HG03139 (cell line): ENCODE measurements at regions not wholly inside any gene's neighbourhood (a gene's known extent, or its start where the extent isn't known, plus 50 kb on each side); places are given as distances from the start of the nearest gene placed in this dataset.

Experiments
- ATAC-seq: cut with Tn5 transposase; IDR thresholded peaks from one replicate; pipeline ENCODE4 v1.9.1; 2021; ENCODE audit not compliant: unreplicated experiment

DNA sequence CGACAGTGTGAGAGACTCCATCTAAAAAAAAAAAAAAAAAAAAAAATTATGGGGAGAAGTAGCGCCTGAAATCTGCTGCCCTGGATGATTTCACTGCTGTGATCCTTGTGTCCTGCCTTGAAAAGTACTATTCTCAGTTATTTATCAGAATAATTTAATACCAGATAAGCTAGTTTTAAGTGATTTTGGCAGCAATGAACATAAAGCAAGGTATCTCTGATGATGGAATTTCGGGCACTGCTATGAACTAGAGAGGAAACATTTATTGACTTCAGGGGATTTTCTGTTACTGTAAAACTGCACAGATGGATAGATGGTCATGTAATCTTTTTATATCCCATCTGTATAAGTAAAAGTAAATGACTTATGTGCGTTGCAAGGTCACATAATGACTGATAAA lies 619.1 kb upstream of the ANKRD30A start:
- no peak for ATAC-seq

DNA sequence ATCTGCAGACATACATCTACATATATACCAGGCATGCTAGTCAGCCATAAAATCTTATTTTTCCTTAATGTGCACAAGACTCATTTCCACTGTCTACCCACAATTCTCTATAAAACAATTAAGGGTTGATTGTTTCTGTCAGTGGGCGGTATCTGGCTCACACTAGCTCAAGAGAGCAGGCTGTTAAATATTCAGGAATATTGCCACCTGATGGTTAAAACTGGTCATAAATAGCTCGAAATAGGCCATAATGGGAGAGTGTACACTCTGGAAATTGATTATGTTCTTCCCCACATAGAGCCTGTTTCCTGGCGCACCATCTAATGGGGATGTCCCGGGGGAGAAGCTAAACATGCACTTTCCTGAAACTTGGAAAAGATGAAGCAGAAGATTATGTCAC lies 620.6 kb upstream of the ANKRD30A start:
- ATAC-seq: no peak

DNA sequence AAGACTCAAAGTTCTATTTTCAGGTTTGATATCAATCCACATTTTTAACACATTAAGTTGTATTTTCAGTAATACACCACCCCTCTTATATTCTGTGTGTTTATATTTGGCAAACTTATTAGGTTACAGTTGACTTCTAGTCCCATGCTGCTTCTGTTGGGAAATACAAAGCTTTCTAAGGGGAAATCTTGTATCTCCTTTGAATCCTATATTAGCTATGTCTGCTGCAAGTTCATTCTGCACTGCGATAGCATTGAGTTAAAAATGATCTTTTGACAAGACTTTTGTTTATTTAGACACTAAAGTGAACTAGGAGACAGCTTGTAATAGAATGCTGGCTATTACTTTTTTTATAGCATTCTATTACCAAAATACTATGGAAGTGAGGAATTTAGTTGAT lies 625.1 kb upstream of the ANKRD30A start:
- no peak for ATAC-seq

DNA sequence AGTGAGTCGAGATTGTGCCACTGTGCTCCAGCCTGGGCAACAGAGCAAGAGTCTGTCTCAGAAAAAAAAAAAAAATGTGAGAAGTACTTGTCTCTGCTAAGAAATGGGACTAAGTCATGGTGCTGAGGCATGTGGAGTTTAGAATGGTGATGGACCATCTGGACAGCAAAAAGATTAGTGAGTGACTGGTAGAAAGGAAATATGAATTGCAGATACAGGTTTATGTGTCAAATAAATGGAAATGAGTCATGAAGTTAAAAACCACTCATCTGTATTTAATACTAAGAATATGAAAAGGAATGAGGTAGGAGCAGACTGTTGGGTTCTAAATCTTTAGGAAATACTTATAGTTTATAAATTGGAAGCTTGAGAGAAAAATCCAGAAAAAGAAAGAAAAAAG lies 625.7 kb upstream of the ANKRD30A start:
- no peak for ATAC-seq

DNA sequence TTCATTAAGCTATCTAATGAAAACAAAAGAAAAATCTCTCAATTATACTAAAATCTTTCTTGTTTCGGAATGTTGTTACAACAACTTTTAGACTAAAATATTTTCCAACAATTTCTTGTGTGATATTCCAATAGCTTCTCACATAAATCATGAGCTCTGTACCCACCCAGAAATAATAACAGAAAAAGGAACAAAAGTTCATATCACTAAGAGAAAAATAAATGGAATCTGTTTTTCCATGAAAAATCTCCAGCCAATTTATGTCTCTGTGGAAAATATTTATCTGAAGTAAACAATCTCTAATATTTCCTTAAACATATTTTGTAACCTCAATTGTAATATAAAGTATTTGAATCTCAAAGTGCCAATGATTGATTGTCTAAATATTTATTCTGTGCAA lies 628.6 kb upstream of the ANKRD30A start:
- no peak for ATAC-seq

DNA sequence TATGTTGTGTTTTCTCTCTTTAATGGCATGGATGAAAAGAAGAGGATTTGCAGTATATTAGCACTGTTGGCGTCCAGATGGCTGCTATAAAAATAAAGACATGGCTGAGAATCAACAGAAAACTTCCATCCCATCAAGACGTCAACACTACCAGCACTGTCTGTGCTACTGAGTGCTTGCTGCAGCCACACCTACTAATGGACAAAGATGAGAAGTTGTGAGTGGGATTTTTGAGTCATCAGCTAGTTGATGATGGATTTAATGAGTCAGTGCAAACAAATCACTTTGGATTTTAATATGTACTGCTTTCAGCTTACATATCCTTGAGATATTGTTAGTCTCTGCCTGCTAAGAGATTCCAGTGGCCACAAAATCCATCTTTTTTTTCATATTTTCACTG lies 631.0 kb upstream of the ANKRD30A start:
- no peak for ATAC-seq

DNA sequence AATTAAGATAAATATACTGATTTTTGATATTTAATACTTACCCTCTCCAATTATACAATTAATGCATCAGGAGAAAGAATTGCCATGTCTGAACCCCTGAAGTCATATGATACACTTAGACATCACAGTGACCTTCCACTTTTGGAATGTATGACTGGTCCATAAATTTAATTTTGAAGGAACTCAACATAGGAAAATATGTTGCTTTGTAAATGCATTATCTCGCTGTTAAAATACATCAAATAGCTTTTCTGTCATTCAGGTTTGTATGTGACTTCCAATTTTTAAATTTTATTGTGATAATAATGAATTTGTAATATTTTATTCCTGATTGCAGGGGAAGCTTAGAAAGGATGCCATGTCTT lies 631.9 kb upstream of the ANKRD30A start:
- ATAC-seq: no peak

DNA sequence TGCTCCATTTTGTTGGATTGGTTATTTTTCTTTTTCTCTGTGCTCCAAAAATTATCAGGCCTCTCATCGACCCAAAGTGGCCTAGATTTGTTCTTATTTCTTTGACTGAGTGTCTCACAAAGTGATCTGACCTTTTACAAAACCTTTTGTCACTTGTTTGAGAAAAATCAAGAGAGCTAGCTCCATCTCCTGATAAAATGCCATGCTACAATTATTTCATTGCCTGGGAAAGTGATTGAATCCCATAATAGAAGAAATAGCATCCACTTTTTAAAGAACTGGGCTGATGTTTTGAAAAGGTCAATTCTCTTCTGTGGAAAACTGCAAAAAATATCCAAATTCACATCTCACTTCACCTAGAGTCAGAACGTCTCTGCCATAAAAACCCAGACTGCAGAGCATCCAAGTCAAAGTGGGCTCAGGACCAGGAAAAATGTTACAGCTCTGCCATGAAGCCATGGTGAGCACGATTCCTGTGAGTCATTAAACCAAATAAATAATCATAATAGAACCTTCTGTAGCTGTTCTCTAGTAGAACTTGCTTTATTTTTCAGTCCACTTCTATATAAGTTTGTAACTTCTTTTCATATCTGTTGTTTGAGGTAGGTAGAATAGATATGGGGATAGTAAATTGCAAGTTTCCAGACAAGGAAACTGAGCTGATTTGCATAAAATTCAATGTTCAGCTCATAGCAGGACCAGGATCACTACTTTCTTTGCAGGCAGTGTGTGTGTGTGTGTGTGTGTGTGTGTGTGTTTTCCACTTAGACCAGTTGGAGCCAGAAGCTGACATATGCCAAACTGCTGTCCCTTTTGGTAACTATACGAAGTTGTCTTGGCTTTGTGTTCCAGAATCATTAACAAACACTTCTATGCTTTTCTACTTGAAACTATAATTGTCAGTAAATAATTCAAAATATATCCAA lies 632.5 kb upstream of the ANKRD30A start:
- ATAC-seq: no peak

DNA sequence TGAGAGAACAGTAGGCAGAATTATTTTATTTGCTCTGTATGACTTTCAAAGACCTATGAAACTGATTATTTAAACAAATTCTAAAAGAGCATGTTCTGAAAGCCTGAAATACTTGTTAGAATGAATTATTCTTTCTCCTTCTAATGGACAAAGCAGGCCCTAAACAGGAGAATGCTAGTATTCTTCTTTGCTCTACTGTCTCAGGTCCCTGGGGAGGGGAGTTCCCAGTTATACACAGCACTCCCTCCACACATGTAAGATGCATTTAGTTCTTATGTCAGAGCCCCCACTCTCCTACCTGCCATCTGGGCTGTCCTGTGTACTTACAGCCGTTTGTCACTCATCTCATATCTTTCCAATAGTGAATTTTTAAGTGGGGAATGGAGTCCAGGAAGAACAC lies 633.5 kb upstream of the ANKRD30A start:
- no peak for ATAC-seq

DNA sequence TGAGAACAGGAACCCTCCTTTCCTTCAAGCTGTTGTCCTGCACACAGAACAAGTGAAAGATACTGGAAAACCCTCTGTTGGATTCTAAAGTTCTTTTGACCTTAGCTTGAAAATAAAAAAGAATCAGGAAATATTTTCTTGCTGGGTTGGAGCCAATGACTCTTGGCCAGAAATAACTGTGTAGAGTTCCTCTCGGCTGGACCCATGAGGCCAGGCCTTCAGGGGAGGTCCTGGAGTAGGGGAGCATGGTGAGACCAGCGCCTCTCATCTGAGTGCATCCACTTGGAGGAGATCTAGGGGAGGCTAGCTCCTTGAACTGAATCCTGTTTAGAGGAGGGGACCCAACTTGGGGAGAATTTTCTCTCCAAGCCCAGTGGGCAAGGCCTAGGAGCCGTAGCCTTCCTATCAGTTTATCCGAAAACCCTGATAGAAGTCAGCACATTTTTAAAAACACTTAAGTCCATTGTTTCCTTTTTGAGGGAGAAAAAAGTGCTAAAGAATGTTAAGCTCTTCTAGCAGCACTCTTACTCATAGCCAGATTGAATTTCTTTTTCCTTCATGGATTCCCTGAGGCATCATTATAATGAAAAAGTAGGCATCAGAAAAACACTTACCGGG lies 635.7 kb upstream of the ANKRD30A start:
- ATAC-seq: no peak

DNA sequence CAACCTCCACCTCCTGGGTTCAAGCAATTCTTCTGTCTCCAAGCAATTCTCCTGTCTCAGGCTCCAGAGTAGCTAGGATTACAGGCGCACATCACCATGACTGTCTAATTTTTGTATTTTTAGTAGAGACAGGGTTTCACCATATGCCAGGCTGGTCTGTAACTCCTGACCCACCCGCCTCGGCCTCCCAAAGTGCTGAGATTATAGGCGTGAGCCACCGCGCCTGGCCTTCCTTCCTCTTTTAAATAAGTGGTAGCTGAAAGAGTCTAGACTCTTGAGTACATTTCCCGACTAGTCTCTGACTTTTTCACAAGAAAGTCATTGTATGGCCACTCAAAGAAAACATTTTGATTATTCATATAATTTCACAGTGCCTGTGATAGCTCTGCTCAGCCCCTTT lies 636.2 kb upstream of the ANKRD30A start:
- no peak for ATAC-seq

DNA sequence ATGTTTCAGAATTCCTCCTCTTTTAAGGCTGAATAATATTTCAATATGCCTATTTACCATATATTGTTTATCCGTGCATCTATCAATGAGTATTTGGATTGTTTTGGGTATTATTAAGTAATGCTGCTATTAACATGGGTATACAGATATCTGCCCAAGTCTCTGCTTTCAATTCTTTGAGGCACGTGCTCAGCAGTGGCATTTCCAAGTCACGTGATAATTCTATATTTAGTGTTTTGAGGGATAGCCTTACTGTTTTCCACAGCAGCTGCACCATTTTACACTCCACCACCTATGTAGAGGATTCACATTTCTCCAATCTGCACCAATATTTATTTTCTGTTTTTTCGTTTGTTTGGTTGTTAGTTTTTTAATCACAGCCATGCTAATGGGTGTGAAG lies 636.8 kb upstream of the ANKRD30A start:
- no peak for ATAC-seq

DNA sequence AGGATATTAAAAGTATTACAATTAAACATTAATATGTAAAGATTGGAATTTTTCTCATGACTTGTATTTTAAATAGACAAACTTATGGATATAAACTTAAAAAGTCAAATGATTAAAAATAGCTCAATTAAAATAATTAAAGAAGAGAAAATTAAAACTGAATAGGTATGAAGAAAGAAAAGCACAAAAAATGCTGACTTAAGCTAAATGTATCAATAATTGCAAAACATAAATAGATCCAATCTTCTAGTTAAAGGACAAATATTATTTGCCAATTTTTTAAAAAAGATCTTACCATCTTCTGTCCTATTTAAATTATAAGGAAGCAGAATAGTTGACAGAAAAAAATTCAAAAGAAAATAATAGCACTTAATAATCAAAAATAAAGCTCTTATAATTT lies 646.3 kb upstream of the ANKRD30A start:
- no peak for ATAC-seq

DNA sequence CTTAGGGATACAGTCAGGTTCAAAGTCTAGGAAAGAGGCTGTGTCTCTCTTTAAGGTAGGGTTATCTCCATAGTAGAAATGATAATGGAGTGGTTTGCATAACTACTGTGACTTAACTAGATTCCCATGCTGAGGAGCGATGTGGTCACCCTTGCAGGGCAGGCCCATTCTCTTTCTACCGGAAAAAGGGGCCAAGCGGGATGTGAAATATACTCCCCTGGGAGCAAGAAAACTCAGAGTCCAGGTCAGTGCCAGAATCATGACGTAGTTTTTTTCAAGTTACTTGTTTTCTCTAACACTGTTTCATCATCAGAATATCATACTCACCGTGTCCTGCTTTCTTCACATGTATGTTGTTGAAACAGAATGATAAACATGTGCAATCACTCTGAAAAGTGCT lies 649.0 kb upstream of the ANKRD30A start:
- ATAC-seq: no peak

DNA sequence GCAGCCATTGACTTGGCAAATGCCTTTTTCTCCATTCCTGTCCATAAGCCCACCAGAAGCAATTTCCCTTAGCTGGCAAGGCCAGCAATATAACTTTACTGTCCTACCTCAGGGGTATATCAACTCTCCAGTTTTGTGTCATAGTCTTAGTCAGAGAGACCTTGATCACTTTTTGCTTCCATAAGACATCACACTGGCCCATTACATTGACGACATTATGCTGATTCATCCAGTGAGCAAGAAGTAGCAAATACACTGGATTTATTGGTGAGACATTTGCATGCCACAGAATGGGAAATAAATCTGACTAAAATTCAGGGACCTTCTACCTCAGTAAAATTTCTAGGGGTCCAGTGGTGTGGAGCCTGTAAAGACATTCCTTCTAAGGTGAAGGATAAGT lies 649.7 kb upstream of the ANKRD30A start:
- ATAC-seq: no peak

DNA sequence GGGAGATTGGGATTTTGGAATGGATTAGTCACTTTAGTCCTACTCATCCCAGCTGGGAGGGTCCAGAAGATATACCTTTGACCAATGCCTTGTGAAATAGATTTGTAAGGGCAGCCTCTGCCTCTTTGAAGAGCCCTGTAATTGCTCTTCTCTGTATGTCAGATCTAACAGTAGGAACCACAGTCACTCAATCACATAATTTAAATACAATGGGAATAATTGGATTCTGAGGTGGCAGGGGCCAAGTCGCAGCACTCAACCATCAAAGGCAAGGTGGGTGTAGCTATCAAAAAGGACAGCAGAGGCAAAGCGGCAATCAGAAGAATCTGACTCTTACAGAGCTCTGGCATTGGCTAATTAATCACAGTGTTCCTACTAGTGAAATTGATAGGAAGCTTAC lies 650.9 kb upstream of the ANKRD30A start:
- ATAC-seq: no peak

DNA sequence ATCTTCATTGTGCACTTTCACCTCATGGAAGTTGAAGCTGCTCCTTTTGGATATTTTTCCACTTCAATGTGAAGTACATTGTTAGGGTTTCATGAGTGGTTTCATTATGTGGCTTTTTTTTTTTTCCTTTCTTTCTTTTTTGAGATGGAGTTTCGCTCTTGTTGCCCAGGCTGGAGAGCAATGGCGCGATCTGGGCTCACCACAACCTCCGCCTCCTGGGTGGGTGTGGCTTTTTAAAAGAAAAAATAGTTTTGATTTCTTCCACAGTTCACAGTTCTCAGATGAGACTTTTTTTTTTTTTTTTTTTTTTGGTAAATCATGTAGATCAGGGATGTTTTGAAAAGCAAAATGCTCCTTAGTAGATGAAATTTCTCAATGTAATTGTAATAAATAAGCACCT lies 652.3 kb upstream of the ANKRD30A start:
- no peak for ATAC-seq

DNA sequence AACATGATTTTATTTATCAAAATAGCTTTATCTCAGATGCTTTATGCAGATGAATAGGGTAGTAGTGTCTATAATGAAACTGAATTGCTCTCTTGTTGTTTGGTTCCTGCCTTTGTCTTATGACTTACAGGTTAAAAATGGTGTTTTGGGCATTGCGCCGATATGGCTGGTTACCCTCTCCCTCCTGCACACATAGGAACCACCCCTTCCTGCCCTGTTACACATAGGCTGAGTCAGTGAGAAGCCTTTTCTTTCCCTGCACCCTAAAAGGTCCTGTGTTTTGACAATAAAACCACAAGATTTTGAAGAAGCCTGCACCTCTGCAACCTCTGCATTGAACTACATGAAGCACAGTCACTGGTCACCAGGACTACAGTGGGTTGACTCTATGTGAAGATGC lies 655.8 kb upstream of the ANKRD30A start:
- ATAC-seq: no peak

DNA sequence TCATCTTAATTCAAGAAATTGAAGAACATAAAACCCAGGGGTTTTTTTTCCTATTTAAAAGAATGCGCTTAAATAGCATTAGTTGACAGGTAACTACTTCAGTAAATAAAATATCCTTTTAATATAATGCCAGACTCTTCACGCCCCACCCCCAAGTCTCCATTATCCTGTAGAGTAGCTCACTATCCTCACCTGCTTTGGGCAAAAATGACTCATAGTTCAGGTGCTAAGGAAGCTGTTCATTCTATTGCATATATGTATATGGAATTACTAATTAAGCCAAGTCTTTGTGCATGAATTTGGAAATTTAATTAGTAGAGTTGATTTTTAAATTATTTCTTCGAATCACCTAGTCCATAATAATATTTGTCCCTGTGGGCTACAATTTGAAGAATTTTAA lies 656.8 kb upstream of the ANKRD30A start:
- ATAC-seq: no peak

DNA sequence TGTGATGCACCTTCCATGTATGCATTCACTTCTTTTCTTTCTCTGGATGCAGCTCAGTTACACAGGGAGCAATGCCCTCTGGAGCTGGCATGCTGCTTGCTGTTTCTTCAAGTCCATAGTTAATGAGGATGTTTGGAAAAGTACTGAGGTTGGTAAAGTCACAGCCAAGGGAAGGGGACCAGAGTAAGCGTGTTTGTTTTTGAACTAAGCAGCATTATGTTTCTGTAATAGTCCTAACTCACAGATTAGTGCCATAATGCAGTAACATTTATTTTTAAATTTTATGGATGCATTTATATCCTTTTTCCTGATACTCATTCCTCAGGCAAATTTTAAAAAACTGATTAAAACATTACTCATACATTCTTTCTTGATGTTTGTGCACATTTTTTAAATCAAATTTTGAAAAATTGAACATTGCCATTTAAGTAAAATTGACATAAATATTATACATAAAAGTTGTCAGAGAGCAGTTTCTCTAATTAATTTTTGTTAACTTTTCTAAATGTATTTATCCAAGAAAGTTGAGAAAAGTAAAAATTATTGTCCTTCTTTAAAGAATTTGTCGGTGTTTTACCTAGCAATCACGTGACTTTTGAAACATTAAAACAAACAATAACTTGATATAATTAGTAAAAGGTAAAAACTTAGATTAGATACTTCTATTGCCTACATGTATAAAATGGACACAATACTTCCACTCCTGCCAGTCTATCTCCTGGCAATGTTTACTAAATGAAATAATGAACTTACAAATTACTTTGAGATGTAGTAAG lies 659.6 kb upstream of the ANKRD30A start:
- no peak for ATAC-seq

DNA sequence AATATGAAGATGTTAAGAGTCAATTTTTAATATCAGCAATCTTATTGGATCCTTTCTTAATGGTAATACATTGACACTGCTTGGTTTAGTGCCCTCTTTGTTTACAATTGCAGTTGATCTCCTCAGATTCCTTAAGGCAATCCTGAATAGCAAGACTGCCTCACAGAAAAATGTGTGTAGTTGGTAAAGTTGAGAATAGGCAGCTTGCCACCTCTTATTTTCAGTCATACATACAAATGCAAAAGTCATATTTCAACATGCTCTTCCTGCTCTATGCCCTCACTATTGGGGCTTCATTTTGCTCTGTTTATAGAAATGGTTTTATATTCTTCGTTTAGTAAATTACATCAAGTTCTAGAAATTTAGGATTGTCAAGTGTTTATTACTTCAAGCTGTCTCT lies 661.1 kb upstream of the ANKRD30A start:
- ATAC-seq: no peak

DNA sequence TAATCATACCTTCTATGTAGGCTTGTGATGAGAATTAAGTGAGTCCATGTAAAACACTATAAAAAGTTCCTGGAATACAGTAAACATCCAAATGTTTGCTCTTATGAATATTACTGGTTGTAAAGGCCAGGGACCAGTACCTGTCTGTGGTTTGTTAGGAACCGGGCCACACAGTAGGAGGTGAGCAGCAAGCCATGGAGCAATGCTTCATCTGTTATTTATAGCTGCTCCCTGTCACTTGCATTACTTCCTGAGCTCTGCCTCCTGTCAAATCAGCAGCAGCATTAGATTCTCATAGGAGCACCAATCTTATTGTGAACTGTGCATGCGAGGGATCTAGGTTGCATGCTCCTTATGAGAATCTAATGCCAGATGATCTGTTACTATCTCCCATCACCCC lies 662.0 kb upstream of the ANKRD30A start:
- no peak for ATAC-seq
